Common myeloid progenitor, CD34-positive (primary cell): ENCODE measurements at regions not wholly inside any gene's neighbourhood (a gene's known extent, or its start where the extent isn't known, plus 50 kb on each side); places are given as distances from the start of the nearest gene placed in this dataset.
A peak's percentile ranks its signal among the peaks of the same experiment; 100 is the strongest.

Source experiments
- CTCF ChIA-PET: fragments of 350-600 bp; sonication (Branson Sonifier 250); formaldehyde crosslinking; loops from one replicate; lab custom pipeline; 2021; ENCODE audit warnings: antibody characterized with exemption; lab: Charles Lee
- POLR2A ChIA-PET: fragments of 350-600 bp; sonication (Branson Sonifier 250); formaldehyde crosslinking; loops from one replicate; lab custom pipeline; 2021; ENCODE audit warnings: antibody characterized with exemption; lab: Charles Lee
- DNase-seq, 3 donors: peaks; one replicate each; pipeline versions ENCODE4 v3.0.0 to v3.0.0-alpha.2; 2013
- H3K27ac ChIP-seq, 2 experiments: 1 replicate in 1 of 2; 2 replicates in 1 of 2; pipeline ENCODE4 v1.7.0; 2013; ENCODE audit warnings: inconsistent platforms in 2 of 2, low read length in 2 of 2, mild to moderate bottlenecking in 2 of 2, low read depth in 1 of 2, moderate library complexity in 1 of 2; ENCODE audit not compliant: severe bottlenecking in 2 of 2, insufficient read depth in 1 of 2, poor library complexity in 1 of 2
- H3K27me3 ChIP-seq, 5 experiments: replicated peaks in 2 of 5; 1 replicate in 3 of 5; 2 replicates in 2 of 5; pipeline versions ENCODE4 v1.6.1 to v1.7.0; 2013; ENCODE audit warnings: low read length in 4 of 5, mild to moderate bottlenecking in 2 of 5, moderate library complexity in 2 of 5, inconsistent platforms in 1 of 5; ENCODE audit not compliant: insufficient read depth in 5 of 5, control insufficient read depth in 4 of 5
- H3K36me3 ChIP-seq, 4 experiments: 1 replicate in 2 of 4; 2 replicates in 2 of 4; pipeline versions ENCODE4 v1.6.1 to v1.7.0; 2013; ENCODE audit warnings: low read length in 3 of 4, control low read depth in 1 of 4, mild to moderate bottlenecking in 1 of 4; ENCODE audit not compliant: control insufficient read depth in 4 of 4, insufficient read depth in 4 of 4
- H3K4me1 ChIP-seq, 4 experiments: 1 replicate in 3 of 4; 2 replicates in 1 of 4; pipeline versions ENCODE4 v1.6.1 to v1.7.1; 2013; ENCODE audit warnings: low read length in 3 of 4, mild to moderate bottlenecking in 3 of 4, control low read depth in 1 of 4, inconsistent platforms in 1 of 4, moderate library complexity in 1 of 4; ENCODE audit not compliant: control insufficient read depth in 4 of 4, insufficient read depth in 4 of 4; ENCODE audit errors: control extremely low read depth in 1 of 4
- H3K4me3 ChIP-seq, 7 experiments: 1 replicate in 4 of 7; 2 replicates in 3 of 7; pipeline versions ENCODE4 v1.5.1 to v1.7.0; 2013; ENCODE audit warnings: mild to moderate bottlenecking in 7 of 7, low read length in 6 of 7, moderate library complexity in 6 of 7, inconsistent platforms in 2 of 7, low read depth in 2 of 7, control low read depth in 1 of 7; ENCODE audit not compliant: insufficient read depth in 4 of 7, control insufficient read depth in 1 of 7; ENCODE audit errors: extremely low read depth in 1 of 7
- H3K9me3 ChIP-seq, 5 experiments: 1 replicate in 4 of 5; 2 replicates in 1 of 5; pipeline versions ENCODE4 v1.6.1 to v1.7.1; 2013; ENCODE audit warnings: low read length in 4 of 5, mild to moderate bottlenecking in 2 of 5, inconsistent platforms in 1 of 5, low read depth in 1 of 5, moderate library complexity in 1 of 5; ENCODE audit not compliant: control insufficient read depth in 4 of 5, insufficient read depth in 2 of 5; ENCODE audit errors: control extremely low read depth in 1 of 5
- WGBS: methylation state at CpG from one replicate; pipeline ENCODE4 v1.1.5; 2013; ENCODE audit not compliant: insufficient coverage; 5-methylcytosine and 5-hydroxymethylcytosine counted together

GRCh38 chr9:14529054-14529453, 164.2 kb downstream of the ZDHHC21 start:
- Histone ChIP-seq H3K36me3 (no peaks in the 10 kb centered on the region), H3K4me3 (no peak overlapping the region), H3K27ac (peak overlapping the region in 1 of 2 experiments; percentile 62), H3K9me3 (no peaks in the 10 kb centered on the region), H3K27me3 (peaks cover 0 to 9% (median 0%) of the 10 kb centered on the region in 5 experiments), H3K4me1 (no peaks in the 10 kb centered on the region)
- DNase-seq, result no peak
- POLR2A ChIA-PET, result no interaction called here
- no CpG with 5 or more reads among the region's 3 CpGs for WGBS
- CTCF ChIA-PET, result no interaction called here

- 88% methylated on average over 1 of the region's 4 CpGs for WGBS
- CTCF ChIA-PET, result no interaction called here
Observed at GRCh38 chr9:14526504-14526903, 166.7 kb downstream of the ZDHHC21 start.

GRCh38 chr9:14525856-14526255, 167.4 kb downstream of the ZDHHC21 start:
- CTCF ChIA-PET, result no interaction called here
- WGBS, result 100% methylated on average over 1 of the region's 6 CpGs
- H3K27me3 ChIP-seq, result peaks cover 0 to 5% (median 0%) of the 10 kb centered on the region in 5 experiments
- H3K9me3 ChIP-seq, result no peaks in the 10 kb centered on the region
- no peaks in the 10 kb centered on the region for H3K36me3 ChIP-seq
- no peak overlapping the region for H3K4me3 ChIP-seq
- no peak overlapping the region for H3K27ac ChIP-seq
- DNase-seq, result no peak
- POLR2A ChIA-PET, result no interaction called here
- H3K4me1 ChIP-seq, result no peaks in the 10 kb centered on the region

More at GRCh38 chr9:14526504-14526903, 166.7 kb downstream of the ZDHHC21 start:
- POLR2A ChIA-PET, result no interaction called here
- Histone ChIP-seq H3K4me3 (no peak overlapping the region), H3K27ac (no peak overlapping the region), H3K36me3 (no peaks in the 10 kb centered on the region), H3K27me3 (peaks cover 0 to 5% (median 0%) of the 10 kb centered on the region in 5 experiments), H3K9me3 (no peaks in the 10 kb centered on the region), H3K4me1 (no peaks in the 10 kb centered on the region)
- DNase-seq, result no peak

- Histone ChIP-seq H3K4me1 (no peaks in the 10 kb centered on the region), H3K4me3 (no peak overlapping the region), H3K9me3 (no peaks in the 10 kb centered on the region), H3K27me3 (peaks cover 0 to 2% (median 0%) of the 10 kb centered on the region in 5 experiments), H3K27ac (no peak overlapping the region), H3K36me3 (no peaks in the 10 kb centered on the region)
- 100% methylated on average over 2 of the region's 8 CpGs for WGBS
- ChIA-PET CTCF (no interaction called here), POLR2A (no interaction called here)
- no peak for DNase-seq
Observed at GRCh38 chr9:14524873-14525515, 168.2 kb downstream of the ZDHHC21 start.

- no peak for DNase-seq
- Histone ChIP-seq H3K4me1 (no peaks in the 10 kb centered on the region), H3K36me3 (no peaks in the 10 kb centered on the region), H3K4me3 (no peak overlapping the region), H3K27me3 (peaks cover 0 to 2% (median 0%) of the 10 kb centered on the region in 5 experiments), H3K27ac (peak overlapping the region in 1 of 2 experiments; percentile 35), H3K9me3 (no peaks in the 10 kb centered on the region)
- 93% methylated on average over 5 of the region's 6 CpGs for WGBS
- CTCF ChIA-PET, result no interaction called here
- POLR2A ChIA-PET, result no interaction called here
Observed at GRCh38 chr9:14523545-14523944, 169.7 kb downstream of the ZDHHC21 start.

GRCh38 chr9:14522627-14523379, 170.4 kb downstream of the ZDHHC21 start:
- H3K27ac ChIP-seq, result peak overlapping the region in 1 of 2 experiments; percentile 35
- H3K4me1 ChIP-seq, result no peaks in the 10 kb centered on the region
- H3K9me3 ChIP-seq, result no peaks in the 10 kb centered on the region
- CTCF ChIA-PET, result no interaction called here
- H3K4me3 ChIP-seq, result no peak overlapping the region
- POLR2A ChIA-PET, result no interaction called here
- no peaks in the 10 kb centered on the region for H3K36me3 ChIP-seq
- peaks cover 0 to 2% (median 0%) of the 10 kb centered on the region in 5 experiments for H3K27me3 ChIP-seq
- DNase-seq, result no peak
- 100% methylated on average over 2 of the region's 3 CpGs for WGBS

- Histone ChIP-seq H3K4me1 (no peaks in the 10 kb centered on the region), H3K27ac (no peak overlapping the region), H3K36me3 (no peaks in the 10 kb centered on the region), H3K27me3 (peaks cover 0 to 2% (median 0%) of the 10 kb centered on the region in 5 experiments), H3K4me3 (no peak overlapping the region), H3K9me3 (no peaks in the 10 kb centered on the region)
- ChIA-PET POLR2A (no interaction called here), CTCF (no interaction called here)
- 100% methylated on average over 1 of the region's 2 CpGs for WGBS
- no peak for DNase-seq
Observed at GRCh38 chr9:14520341-14520740, 172.9 kb downstream of the ZDHHC21 start.
